Heart left ventricle (tissue), 16 donors: ENCODE measurements at regions not wholly inside any gene's neighbourhood (a gene's known extent, or its start where the extent isn't known, plus 50 kb on each side); places are given as distances from the start of the nearest gene placed in this dataset.

Experiments
- ATAC-seq, 4 donors: fragments of 200-7000 bp; cut with Tn5 transposase; one replicate each; pipeline ENCODE4 v1.9.1; 2020 to 2022; ENCODE audit warnings: moderate library complexity in 4 of 4, mild to moderate bottlenecking in 3 of 4, moderate number of reproducible peaks in 1 of 4
- DNase-seq, 5 donors: peaks; one replicate each; pipeline ENCODE4 v3.0.0-alpha.2; 2020
- H3K27ac ChIP-seq, 12 donors: fragments of 200-600 bp; sonication (generic) in 4 of 12; one replicate each; pipeline versions ENCODE4 v1.5.0 to v1.8.0; 2016 to 2022; ENCODE audit warnings: mild to moderate bottlenecking in 2 of 12
- H3K27me3 ChIP-seq, 9 donors: fragments of 200-600 bp; sonication (generic) in 2 of 9; one replicate each; pipeline versions ENCODE4 v1.5.1 to v1.8.0; 2016 to 2022; ENCODE audit warnings: mild to moderate bottlenecking in 3 of 9
- H3K36me3 ChIP-seq, 9 donors: fragments of 200-600 bp; sonication (generic) in 2 of 9; one replicate each; pipeline versions ENCODE4 v1.5.0 to v1.8.0; 2018 to 2022; ENCODE audit warnings: mild to moderate bottlenecking in 2 of 9
- H3K4me1 ChIP-seq, 12 donors: fragments of 200-600 bp; sonication (generic) in 4 of 12; one replicate each; pipeline versions ENCODE4 v1.5.0 to v1.8.0; 2016 to 2022; ENCODE audit warnings: mild to moderate bottlenecking in 3 of 12
- H3K4me3 ChIP-seq, 12 donors: fragments of 200-600 bp; sonication (generic) in 4 of 12; one replicate each; pipeline versions ENCODE4 v1.5.0 to v1.8.0; 2017 to 2022; ENCODE audit warnings: mild to moderate bottlenecking in 9 of 12, moderate library complexity in 4 of 12
- H3K9me3 ChIP-seq, 12 donors: fragments of 200-600 bp; sonication (generic) in 4 of 12; one replicate each; pipeline versions ENCODE4 v1.5.0 to v1.8.0; 2016 to 2022; ENCODE audit warnings: mild to moderate bottlenecking in 1 of 12
- POLR2A ChIP-seq, 2 donors: fragments of 450-650 bp; IDR thresholded peaks; one replicate each; pipeline ENCODE4 v1.6.1; 2017; ENCODE audit warnings: antibody characterized with exemption in 2 of 2, mild to moderate bottlenecking in 2 of 2, moderate library complexity in 2 of 2
- WGBS, 4 donors: extraction: QIAGEN DNeasy Blood & Tissue Kit in 2 of 4; methylation state at CpG; one replicate each; pipeline versions ENCODE4 v1.1.5 to v1.1.7; 2013 to 2018; 5-methylcytosine and 5-hydroxymethylcytosine counted together
- intact Hi-C, 10 donors: fragments of 100-400 bp; cut with DNase I; formaldehyde crosslinking; loops; one replicate each; pipeline versions ENCODE4 v1.11.1 to v1.14.2; 2022
- TF ChIP-seq, protein P1 (sequence below), 12 donors: fragments of 200-600 bp; sonication (generic) in 4 of 12; IDR thresholded peaks; one replicate each; pipeline versions ENCODE4 v1.5.0 to v1.8.0; 2018 to 2022; ENCODE audit warnings: antibody characterized with exemption in 12 of 12, mild to moderate bottlenecking in 5 of 12
- donor health status: ischemic (EF 13 %, LVEDD 7.1; RV severe dilation, severe dysfunction).
- donor health status: healthy with polysubstance abuse.
- donor health status: DM: no; HTN: yes; CAD: no.
- donor health status: DM: no; HTN: no; CAD: no.
- donor health status: ischemic (EF 25% LVEDD 6.9; RV normal size, moderate dysfunction).
- donor health status: ischemic (EF 25% LVEDD 5.7; RV mildly dilated, moderate dysfunction).
- donor health status: healthy.
- donor health status: DM: yes; HTN: yes; CAD: no.
- donor health status: ischemic (EF 35%, LVEDD 5.7; RV mildly dilated, moderate dysfunction).
- donor health status: nonischemic (EF 11% LVEDD 7.7; RV severe dilation, severe dysfunction).
- donor health status: DM: yes; HTN: yes; CAD: no.
- donor health status: PGD.
- donor health status: ischemic (EF 29% LVEDD 5.4; RV normal size, mild dysfunction).
- donor health status: nonischemic (EF 23%, LVEDD 6.1; RV moderate dilation, normal function).

DNA sequence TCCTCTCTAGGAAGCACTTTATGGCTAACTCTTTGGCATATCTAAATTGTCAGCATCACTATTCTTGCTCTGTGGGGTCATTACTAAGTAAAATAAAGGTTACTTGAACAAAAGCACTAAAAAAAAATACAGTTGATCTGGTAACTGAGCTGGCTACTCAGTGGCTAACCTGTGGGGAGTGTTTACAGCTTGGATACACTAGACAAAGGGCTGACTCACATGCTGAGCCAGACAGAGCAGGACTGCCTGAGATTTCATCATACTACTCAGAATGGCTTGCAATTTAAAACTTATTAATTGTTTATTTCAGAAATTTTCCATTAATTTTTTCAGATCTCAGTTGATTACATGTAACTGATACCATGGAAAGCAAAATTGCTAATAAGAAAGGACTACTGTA lies 1690.4 kb upstream of the SLC39A10 start:
- Histone ChIP-seq H3K9me3 (no peaks in the 10 kb centered on the region), H3K27me3 (no peaks in the 10 kb centered on the region), H3K27ac (no peak overlapping the region), H3K4me3 (no peak overlapping the region), H3K36me3 (no peaks in the 10 kb centered on the region), H3K4me1 (no peaks in the 10 kb centered on the region)
- no peak for TF ChIP-seq POLR2A (IDR thresholded peaks at IDR 0.05)
- TF ChIP-seq, protein P1, sequence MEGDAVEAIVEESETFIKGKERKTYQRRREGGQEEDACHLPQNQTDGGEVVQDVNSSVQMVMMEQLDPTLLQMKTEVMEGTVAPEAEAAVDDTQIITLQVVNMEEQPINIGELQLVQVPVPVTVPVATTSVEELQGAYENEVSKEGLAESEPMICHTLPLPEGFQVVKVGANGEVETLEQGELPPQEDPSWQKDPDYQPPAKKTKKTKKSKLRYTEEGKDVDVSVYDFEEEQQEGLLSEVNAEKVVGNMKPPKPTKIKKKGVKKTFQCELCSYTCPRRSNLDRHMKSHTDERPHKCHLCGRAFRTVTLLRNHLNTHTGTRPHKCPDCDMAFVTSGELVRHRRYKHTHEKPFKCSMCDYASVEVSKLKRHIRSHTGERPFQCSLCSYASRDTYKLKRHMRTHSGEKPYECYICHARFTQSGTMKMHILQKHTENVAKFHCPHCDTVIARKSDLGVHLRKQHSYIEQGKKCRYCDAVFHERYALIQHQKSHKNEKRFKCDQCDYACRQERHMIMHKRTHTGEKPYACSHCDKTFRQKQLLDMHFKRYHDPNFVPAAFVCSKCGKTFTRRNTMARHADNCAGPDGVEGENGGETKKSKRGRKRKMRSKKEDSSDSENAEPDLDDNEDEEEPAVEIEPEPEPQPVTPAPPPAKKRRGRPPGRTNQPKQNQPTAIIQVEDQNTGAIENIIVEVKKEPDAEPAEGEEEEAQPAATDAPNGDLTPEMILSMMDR (IDR thresholded peaks at IDR 0.05): no peak
- DNase-seq (no peak), ATAC-seq (no peak)
- intact Hi-C loops: no loop called here

DNA sequence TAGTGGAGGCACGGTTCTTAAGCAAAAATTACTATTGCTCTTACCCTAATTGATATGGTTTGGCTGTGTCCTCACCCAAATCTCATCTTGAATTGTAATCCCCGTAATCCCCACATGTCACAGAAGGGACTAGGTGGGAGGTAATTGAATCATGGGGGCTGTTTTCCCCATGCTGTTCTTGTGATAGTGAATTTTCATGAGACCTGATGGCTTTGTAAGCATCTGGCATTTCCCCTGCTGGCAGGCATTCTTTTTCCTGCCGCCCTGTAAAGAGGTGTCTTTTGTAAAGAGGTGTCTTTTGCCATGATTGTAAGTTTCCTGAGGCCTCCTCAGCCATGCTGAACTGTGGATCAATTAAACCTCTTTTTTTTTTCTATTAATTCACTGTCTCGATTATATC lies 1691.8 kb upstream of the SLC39A10 start:
- Histone ChIP-seq H3K9me3 (no peaks in the 10 kb centered on the region), H3K4me3 (no peak overlapping the region), H3K36me3 (no peaks in the 10 kb centered on the region), H3K27me3 (no peaks in the 10 kb centered on the region), H3K4me1 (no peaks in the 10 kb centered on the region), H3K27ac (no peak overlapping the region)
- no peak for DNase-seq
- WGBS, 4 donors: 55 to 68% (median 58%) methylated on average over 4 of the region's 4 CpGs
- intact Hi-C loops: no loop called here
- TF ChIP-seq, protein P1 (IDR thresholded peaks at IDR 0.05): no peak
- TF ChIP-seq POLR2A (IDR thresholded peaks at IDR 0.05): no peak
- no peak for ATAC-seq

DNA sequence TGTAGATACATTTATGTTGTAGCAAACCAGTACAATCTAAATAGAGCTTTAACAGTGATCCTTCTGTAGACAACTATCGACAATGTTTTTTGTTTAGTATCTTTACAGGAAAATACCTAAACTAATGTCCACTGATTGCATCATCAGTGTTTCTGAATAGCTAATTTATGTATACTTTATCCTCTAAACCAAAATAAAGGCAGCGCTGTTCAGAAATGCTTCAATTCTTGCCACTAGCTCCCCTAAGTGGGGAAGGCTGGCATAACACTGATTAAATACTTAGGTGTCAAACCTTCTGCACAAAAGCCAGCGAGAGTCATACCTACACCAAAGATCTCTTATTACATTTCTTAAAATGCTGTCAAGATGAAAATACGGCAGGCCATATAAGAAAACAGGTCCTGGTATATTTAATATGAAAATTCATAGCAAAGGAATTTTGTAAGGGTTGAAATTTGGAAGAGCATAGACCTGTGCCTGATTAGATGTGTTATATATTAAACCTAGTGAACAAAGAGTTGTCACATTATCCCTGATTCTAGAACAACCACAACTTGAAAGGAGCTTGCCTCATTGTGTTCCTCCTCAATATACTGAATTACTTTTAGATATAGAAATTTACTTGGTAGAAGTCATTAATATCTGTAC lies 1693.4 kb upstream of the SLC39A10 start:
- H3K4me3 ChIP-seq: no peak overlapping the region
- intact Hi-C loops: no loop called here
- no peak overlapping the region for H3K27ac ChIP-seq
- H3K4me1 ChIP-seq: no peaks in the 10 kb centered on the region
- 36 to 47% (median 42%) methylated on average over 4 of the region's 4 CpGs for WGBS, 4 donors
- DNase-seq (no peak), ATAC-seq (no peak)
- H3K36me3 ChIP-seq: no peaks in the 10 kb centered on the region
- H3K27me3 ChIP-seq: no peaks in the 10 kb centered on the region
- TF ChIP-seq POLR2A (IDR thresholded peaks at IDR 0.05): no peak
- TF ChIP-seq, protein P1 (IDR thresholded peaks at IDR 0.05): no peak
- no peaks in the 10 kb centered on the region for H3K9me3 ChIP-seq

DNA sequence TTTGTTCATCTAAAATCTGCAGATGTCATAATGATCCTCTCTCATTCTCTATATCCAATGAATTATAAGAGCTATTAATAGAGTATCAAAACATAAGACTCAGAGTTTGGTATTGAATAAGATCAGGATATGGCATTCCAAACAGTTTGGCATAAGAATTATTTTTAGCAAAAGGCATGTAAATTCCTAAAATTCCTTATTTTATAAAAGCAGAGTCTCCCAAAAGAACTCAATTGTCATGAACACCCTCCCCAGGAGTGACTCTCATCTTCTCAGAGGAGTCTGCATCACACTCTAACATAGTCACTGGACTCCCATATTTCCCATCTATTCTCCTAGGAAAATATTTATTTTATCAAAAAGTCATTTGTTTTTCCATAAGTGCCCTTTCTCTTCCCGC lies 1710.2 kb upstream of the SLC39A10 start:
- DNase-seq (no peak), ATAC-seq (no peak)
- Histone ChIP-seq H3K9me3 (no peaks in the 10 kb centered on the region), H3K27ac (no peak overlapping the region), H3K36me3 (no peaks in the 10 kb centered on the region), H3K27me3 (no peaks in the 10 kb centered on the region), H3K4me1 (no peaks in the 10 kb centered on the region), H3K4me3 (no peak overlapping the region)
- WGBS, 4 donors: 50 to 67% (median 58%) methylated on average over 1 of the region's 1 CpG
- intact Hi-C loops: loop anchor here in 1 of 10 donors (1.0 kb wide), 1 partner anchor 9 kb away; no protein-coding TSS in a partner anchor
- no peak for TF ChIP-seq POLR2A (IDR thresholded peaks at IDR 0.05)
- TF ChIP-seq, protein P1 (IDR thresholded peaks at IDR 0.05): no peak
